Cardiac muscle cell (in vitro differentiated cells and primary cell): ENCODE measurements at regions not wholly inside any gene's neighbourhood (a gene's known extent, or its start where the extent isn't known, plus 50 kb on each side); places are given as distances from the start of the nearest gene placed in this dataset.
"Not testable (repeated sequence)": the region's sequence is repeated elsewhere in the genome, so short reads cannot be mapped to it uniquely, and the experiment has no call there.

Source experiments
- DNase-seq, 2 donors: peaks; one replicate each; pipeline versions ENCODE4 v3.0.0 to v3.0.0-alpha.2; 2010 to 2017; ENCODE audit warnings: low read depth in 1 of 2, low spot score in 1 of 2
- H3K27ac ChIP-seq: fragments of 200-600 bp; sonication (generic); 2 replicates; pipeline ENCODE4 v1.5.1; 2016
- H3K27me3 ChIP-seq: fragments of 200-600 bp; sonication (generic); 2 replicates; pipeline ENCODE4 v1.6.0; 2016; ENCODE audit warnings: control low read depth
- H3K36me3 ChIP-seq: fragments of 200-600 bp; sonication (generic); 2 replicates; pipeline ENCODE4 v1.5.1; 2016; ENCODE audit warnings: control low read depth
- H3K4me1 ChIP-seq: fragments of 200-600 bp; sonication (generic); 2 replicates; pipeline ENCODE4 v1.8.1; 2017; ENCODE audit warnings: low read depth, mild to moderate bottlenecking, mixed run types
- H3K4me3 ChIP-seq: fragments of 200-600 bp; sonication (generic); 2 replicates; pipeline ENCODE4 v1.5.1; 2016; ENCODE audit warnings: mild to moderate bottlenecking
- H3K9me3 ChIP-seq: fragments of 200-600 bp; sonication (generic); 2 replicates; pipeline ENCODE4 v1.5.1; 2017; ENCODE audit warnings: low read depth, mild to moderate bottlenecking, control low read depth
- CTCF ChIP-seq: IDR thresholded peaks from 2 replicates; pipeline ENCODE4 v1.5.1; 2012; ENCODE audit warnings: low read depth, mild to moderate bottlenecking, low read length

- DNase-seq, H3K27ac ChIP-seq, H3K36me3 ChIP-seq, H3K27me3 ChIP-seq, H3K9me3 ChIP-seq, H3K4me3 ChIP-seq, H3K4me1 ChIP-seq: not testable (repeated sequence)
Observed at GRCh38 chr18:977732-978131, 73.1 kb downstream of the ADCYAP1 start.

DNA sequence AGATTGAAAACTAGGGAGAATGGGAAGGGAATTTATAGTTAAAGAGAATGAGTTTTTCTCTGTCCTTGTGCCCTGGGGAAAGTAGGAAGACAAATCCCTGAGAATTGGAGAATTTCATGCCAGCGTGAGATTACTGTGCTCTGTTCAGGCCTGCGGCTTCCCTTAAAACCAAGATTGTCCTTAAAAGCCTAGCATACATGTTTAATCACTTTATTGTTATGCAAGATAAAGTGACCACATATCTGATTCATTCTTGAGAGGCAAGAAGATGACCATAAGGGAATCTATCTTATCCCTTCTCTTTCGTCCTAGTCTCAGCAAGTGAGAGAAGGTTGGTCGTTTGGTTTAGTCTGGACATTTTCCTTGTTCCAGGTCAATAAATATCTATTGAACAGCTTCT lies 75.9 kb downstream of the ADCYAP1 start:
- Histone ChIP-seq H3K27ac (no peak overlapping the region), H3K4me3 (no peak overlapping the region), H3K27me3 (no peaks in the 10 kb centered on the region), H3K36me3 (no peaks in the 10 kb centered on the region), H3K4me1 (no peaks in the 10 kb centered on the region), H3K9me3 (no peaks in the 10 kb centered on the region)
- peak in 1 of 2 donors; percentile 43 for DNase-seq
- no peak for TF ChIP-seq CTCF

- peak in 1 of 2 donors; percentile 25 for DNase-seq
- Histone ChIP-seq H3K27ac (no peak overlapping the region), H3K9me3 (no peaks in the 10 kb centered on the region), H3K36me3 (no peaks in the 10 kb centered on the region), H3K4me1 (no peaks in the 10 kb centered on the region), H3K27me3 (no peaks in the 10 kb centered on the region), H3K4me3 (no peak overlapping the region)
- no peak for TF ChIP-seq CTCF
Observed at GRCh38 chr18:984004-984403, 79.3 kb downstream of the ADCYAP1 start.

- no peaks in the 10 kb centered on the region for H3K4me1 ChIP-seq
- H3K4me3 ChIP-seq, result no peak overlapping the region
- no peaks in the 10 kb centered on the region for H3K9me3 ChIP-seq
- no peak for TF ChIP-seq CTCF
- no peaks in the 10 kb centered on the region for H3K36me3 ChIP-seq
- DNase-seq, result no peak
- H3K27me3 ChIP-seq, result no peaks in the 10 kb centered on the region
- no peak overlapping the region for H3K27ac ChIP-seq
Observed at GRCh38 chr18:985212-985661, 80.6 kb downstream of the ADCYAP1 start.

DNA sequence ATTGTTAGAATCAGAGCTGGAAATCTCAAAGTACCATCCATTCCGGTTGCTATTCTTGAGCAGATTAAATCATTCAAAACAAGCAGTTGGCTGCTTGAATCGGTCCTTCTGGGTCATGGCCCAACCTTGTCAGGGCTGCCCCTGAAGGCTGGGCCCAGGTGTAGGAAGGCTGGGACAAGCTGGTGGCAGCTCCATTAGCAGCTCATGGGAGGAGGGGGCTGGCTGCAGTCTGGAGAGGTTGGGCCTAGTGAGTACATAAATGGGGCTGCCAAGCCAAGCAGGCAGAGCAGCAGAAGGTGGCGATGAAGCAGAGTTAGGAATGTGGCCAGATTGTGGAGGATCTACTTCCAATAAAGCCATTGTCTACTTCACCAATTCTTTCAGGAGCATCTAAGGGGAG lies 81.4 kb downstream of the ADCYAP1 start:
- TF ChIP-seq CTCF, result no peak
- no peak for DNase-seq
- Histone ChIP-seq H3K27ac (no peak overlapping the region), H3K27me3 (no peaks in the 10 kb centered on the region), H3K9me3 (no peaks in the 10 kb centered on the region), H3K36me3 (no peaks in the 10 kb centered on the region), H3K4me1 (no peaks in the 10 kb centered on the region), H3K4me3 (no peak overlapping the region)

GRCh38 chr18:986552-986951 lies 81.9 kb downstream of the ADCYAP1 start:
- H3K4me1 ChIP-seq, result no peaks in the 10 kb centered on the region
- H3K9me3 ChIP-seq, result no peaks in the 10 kb centered on the region
- DNase-seq, result peak in 1 of 2 donors; percentile 42
- H3K36me3 ChIP-seq, result no peaks in the 10 kb centered on the region
- no peaks in the 10 kb centered on the region for H3K27me3 ChIP-seq
- no peak overlapping the region for H3K4me3 ChIP-seq
- no peak for TF ChIP-seq CTCF
- H3K27ac ChIP-seq, result no peak overlapping the region
